Ovary (tissue), 3 donors: ENCODE measurements at regions not wholly inside any gene's neighbourhood (a gene's known extent, or its start where the extent isn't known, plus 50 kb on each side); places are given as distances from the start of the nearest gene placed in this dataset.
"Not testable (repeated sequence)": the region's sequence is repeated elsewhere in the genome, so short reads cannot be mapped to it uniquely, and the experiment has no call there.

Source experiments
- POLR2A ChIP-seq: fragments of 450-650 bp; IDR thresholded peaks from one replicate; pipeline ENCODE4 v1.6.1; 2017; ENCODE audit warnings: antibody characterized with exemption, mild to moderate bottlenecking, moderate library complexity
- TF ChIP-seq, protein P1 (sequence below), 3 donors: fragments of 450-650 bp in 2 of 3; fragments of 200-600 bp in 1 of 3; IDR thresholded peaks; one replicate each; pipeline versions ENCODE4 v1.5.1 to v1.8.0; 2016 to 2022; ENCODE audit warnings: antibody characterized with exemption in 3 of 3, mild to moderate bottlenecking in 1 of 3
- donor health status: DM: no; HTN: no; CAD: no.

DNA sequence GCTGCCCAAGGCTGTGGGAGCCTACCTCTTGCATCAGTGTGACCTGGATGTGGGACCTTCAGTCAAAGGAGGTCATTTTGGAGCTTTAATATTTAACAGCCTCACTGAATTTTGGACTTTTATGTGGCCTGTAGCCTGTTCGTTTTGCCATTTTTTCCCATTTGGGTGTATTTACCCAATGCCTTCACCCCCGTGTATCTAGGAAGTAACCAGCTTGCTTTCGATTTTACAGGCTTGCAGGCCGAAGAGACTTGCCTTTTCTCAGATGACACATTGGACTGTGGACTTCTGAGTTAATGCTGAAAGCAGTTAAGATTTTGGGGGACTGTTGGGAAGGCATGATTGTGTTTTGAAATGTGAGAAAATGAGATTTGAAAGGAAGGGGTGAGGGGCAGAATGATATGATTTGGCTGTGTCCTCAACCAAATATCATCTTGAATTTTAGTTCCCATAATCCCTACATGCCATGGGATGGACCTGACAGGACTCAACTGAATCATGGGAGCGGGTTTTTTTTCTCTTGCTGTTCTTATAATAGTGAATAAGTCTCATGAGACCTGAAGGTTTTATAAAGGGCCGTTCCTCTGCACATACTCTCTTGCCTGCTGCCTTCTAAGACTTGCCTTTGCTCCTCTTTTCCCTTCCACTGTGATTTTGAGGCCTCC, 324.6 kb downstream of the UBE2NL start:
- TF ChIP-seq, protein P1, sequence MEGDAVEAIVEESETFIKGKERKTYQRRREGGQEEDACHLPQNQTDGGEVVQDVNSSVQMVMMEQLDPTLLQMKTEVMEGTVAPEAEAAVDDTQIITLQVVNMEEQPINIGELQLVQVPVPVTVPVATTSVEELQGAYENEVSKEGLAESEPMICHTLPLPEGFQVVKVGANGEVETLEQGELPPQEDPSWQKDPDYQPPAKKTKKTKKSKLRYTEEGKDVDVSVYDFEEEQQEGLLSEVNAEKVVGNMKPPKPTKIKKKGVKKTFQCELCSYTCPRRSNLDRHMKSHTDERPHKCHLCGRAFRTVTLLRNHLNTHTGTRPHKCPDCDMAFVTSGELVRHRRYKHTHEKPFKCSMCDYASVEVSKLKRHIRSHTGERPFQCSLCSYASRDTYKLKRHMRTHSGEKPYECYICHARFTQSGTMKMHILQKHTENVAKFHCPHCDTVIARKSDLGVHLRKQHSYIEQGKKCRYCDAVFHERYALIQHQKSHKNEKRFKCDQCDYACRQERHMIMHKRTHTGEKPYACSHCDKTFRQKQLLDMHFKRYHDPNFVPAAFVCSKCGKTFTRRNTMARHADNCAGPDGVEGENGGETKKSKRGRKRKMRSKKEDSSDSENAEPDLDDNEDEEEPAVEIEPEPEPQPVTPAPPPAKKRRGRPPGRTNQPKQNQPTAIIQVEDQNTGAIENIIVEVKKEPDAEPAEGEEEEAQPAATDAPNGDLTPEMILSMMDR (IDR thresholded peaks at IDR 0.05): not testable (repeated sequence)
- not testable (repeated sequence) for TF ChIP-seq POLR2A
